Lower lobe of right lung (tissue), 2 donors: ENCODE measurements at regions not wholly inside any gene's neighbourhood (a gene's known extent, or its start where the extent isn't known, plus 50 kb on each side); places are given as distances from the start of the nearest gene placed in this dataset.

Source experiments
- ATAC-seq, 2 donors: fragments of 200-7000 bp; cut with Tn5 transposase; one replicate each; pipeline ENCODE4 v1.9.1; 2020 to 2022; ENCODE audit warnings: mild to moderate bottlenecking in 2 of 2, moderate library complexity in 2 of 2
- DNase-seq: peaks from one replicate; pipeline ENCODE4 v3.0.0-alpha.2; 2020
- H3K27ac ChIP-seq: fragments of 200-600 bp; one replicate; pipeline ENCODE4 v1.8.0; 2022
- H3K27me3 ChIP-seq: fragments of 200-600 bp; one replicate; pipeline ENCODE4 v1.8.0; 2022; ENCODE audit warnings: low read depth
- H3K36me3 ChIP-seq: fragments of 200-600 bp; one replicate; pipeline ENCODE4 v1.8.0; 2022; ENCODE audit warnings: mild to moderate bottlenecking
- H3K4me1 ChIP-seq: fragments of 200-600 bp; one replicate; pipeline ENCODE4 v1.8.0; 2022
- H3K4me3 ChIP-seq: fragments of 200-600 bp; one replicate; pipeline ENCODE4 v1.8.0; 2022; ENCODE audit warnings: mild to moderate bottlenecking
- H3K9me3 ChIP-seq: fragments of 200-600 bp; one replicate; pipeline ENCODE4 v1.8.0; 2022
- intact Hi-C: fragments of 100-400 bp; cut with DNase I; formaldehyde crosslinking; loops from one replicate; pipeline ENCODE4 v1.11.0; 2022
- TF ChIP-seq, protein P1 (sequence below): fragments of 200-600 bp; IDR thresholded peaks from one replicate; pipeline ENCODE4 v1.8.0; 2022; ENCODE audit warnings: antibody characterized with exemption, mild to moderate bottlenecking
- donor health status: DM: no; HTN: yes; CAD: no; lungs with severe emphysema.

DNA sequence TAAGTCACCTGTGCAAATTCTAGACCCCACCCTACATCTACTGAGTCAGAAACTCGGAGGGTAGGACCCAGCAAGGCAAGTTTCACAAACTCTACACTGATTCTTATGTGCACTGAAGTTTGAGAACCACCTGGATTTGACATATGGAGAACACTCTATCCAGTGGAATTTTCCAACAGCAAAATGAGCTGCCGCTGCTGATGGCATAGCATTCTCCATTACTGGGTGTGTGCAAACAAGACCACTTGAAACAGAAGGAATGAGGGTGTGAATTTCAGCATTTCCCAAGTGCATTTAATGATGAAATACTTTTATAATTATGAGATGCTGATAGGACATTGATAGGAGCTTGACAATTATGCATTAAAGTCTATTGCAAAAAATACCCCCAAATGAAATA, 229.1 kb upstream of the IL12B start:
- ATAC-seq (peak; percentile 64 to 70), DNase-seq (no peak)
- no peak overlapping the region for H3K4me3 ChIP-seq
- H3K36me3 ChIP-seq = no peaks in the 10 kb centered on the region
- TF ChIP-seq, protein P1, sequence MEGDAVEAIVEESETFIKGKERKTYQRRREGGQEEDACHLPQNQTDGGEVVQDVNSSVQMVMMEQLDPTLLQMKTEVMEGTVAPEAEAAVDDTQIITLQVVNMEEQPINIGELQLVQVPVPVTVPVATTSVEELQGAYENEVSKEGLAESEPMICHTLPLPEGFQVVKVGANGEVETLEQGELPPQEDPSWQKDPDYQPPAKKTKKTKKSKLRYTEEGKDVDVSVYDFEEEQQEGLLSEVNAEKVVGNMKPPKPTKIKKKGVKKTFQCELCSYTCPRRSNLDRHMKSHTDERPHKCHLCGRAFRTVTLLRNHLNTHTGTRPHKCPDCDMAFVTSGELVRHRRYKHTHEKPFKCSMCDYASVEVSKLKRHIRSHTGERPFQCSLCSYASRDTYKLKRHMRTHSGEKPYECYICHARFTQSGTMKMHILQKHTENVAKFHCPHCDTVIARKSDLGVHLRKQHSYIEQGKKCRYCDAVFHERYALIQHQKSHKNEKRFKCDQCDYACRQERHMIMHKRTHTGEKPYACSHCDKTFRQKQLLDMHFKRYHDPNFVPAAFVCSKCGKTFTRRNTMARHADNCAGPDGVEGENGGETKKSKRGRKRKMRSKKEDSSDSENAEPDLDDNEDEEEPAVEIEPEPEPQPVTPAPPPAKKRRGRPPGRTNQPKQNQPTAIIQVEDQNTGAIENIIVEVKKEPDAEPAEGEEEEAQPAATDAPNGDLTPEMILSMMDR = no peak
- H3K9me3 ChIP-seq = no peaks in the 10 kb centered on the region
- no peaks in the 10 kb centered on the region for H3K27me3 ChIP-seq
- H3K4me1 ChIP-seq = no peaks in the 10 kb centered on the region
- no peak overlapping the region for H3K27ac ChIP-seq
- intact Hi-C loops = no loop called here

DNA sequence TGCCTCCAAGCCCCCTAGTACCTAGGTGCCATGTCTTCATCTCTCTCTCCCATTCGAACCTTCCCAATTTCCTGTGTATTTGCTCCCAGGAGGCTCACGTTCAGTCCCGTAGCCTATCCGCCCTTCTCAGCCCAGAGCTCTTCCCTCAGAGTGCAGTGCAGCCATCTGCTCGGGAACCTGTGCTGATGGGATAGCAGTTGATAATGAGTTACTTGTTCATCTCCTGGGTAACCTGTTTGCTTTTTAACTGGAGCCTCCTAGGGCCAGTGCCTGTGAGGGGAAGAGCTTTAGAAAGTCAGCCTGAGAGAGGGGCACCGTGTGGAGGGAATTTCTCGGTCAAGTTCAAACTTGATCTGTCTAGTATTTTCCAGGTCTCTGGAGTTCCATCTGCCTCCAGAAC, 229.8 kb upstream of the IL12B start:
- Histone ChIP-seq H3K36me3 (no peaks in the 10 kb centered on the region), H3K9me3 (no peaks in the 10 kb centered on the region), H3K27me3 (no peaks in the 10 kb centered on the region), H3K4me3 (no peak overlapping the region), H3K27ac (no peak overlapping the region), H3K4me1 (no peaks in the 10 kb centered on the region)
- TF ChIP-seq, protein P1 = no peak
- DNase-seq (no peak), ATAC-seq (no peak)
- intact Hi-C loops = no loop called here

DNA sequence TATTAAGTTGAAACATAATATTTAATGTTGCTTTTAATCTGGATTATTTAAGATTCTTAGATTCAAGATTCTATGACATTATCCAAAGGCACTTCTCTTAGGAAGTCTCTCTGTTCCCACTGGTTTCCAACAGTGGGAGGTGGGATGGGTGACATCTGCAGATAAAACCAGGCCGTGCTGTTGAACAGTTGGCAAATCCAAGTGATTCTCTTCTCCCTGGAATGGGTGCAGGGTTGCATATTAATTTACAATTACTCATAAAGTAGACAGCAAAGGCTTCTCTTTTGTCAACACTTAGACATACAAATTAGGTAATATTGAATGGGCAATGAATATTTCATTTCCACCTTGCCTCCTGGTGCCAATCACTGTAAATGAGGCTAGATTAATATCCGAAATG, 233.7 kb upstream of the IL12B start:
- no peak for ATAC-seq
- intact Hi-C loops = no loop called here

DNA sequence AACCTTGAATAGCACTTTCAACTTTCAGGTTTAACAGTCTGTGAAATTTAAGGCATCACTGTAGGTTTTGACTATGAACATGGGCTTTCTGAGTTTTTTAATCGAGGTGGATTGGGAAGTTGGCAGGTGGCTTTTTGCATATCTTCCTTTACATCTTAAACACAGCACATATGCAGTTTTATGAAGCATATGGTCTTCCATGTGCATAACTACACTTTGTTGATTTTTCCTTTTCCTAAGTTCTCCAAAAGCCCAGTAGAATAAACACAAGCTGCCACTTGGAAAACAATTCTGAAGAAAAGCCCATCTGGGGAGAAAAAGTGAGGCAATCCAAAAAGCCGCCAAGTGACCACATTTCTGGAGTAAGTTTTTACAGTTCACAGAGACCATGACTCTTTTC, 236.5 kb upstream of the IL12B start:
- intact Hi-C loops = no loop called here
- no peak for ATAC-seq
- TF ChIP-seq, protein P1 = no peak

More for the DNA sequence above, 233.7 kb upstream of the IL12B start:
- H3K4me1 ChIP-seq = no peaks in the 10 kb centered on the region
- H3K36me3 ChIP-seq = no peaks in the 10 kb centered on the region
- no peaks in the 10 kb centered on the region for H3K27me3 ChIP-seq
- H3K4me3 ChIP-seq = no peak overlapping the region
- no peak overlapping the region for H3K27ac ChIP-seq
- TF ChIP-seq, protein P1 = no peak
- no peak for DNase-seq
- H3K9me3 ChIP-seq = no peaks in the 10 kb centered on the region

DNA sequence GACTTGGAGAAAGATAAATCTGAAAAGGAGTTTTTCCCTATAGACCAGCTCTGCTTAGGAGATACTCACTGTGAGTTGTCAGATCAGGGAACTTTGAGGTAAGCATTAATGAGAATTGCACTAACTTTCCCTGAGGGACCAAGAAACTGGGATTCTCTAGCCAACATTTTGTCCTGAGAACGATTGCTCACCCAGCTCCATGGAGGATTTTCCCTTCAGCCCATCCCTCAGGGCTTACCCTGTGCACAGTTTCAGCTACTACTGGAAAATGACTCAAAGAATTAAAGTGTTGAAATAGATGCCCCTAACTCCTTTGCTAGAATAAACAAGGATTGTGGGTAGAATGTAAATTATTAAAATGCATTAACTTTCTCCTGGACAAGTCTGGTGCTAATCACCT, 237.2 kb upstream of the IL12B start:
- no peaks in the 10 kb centered on the region for H3K4me1 ChIP-seq
- no peaks in the 10 kb centered on the region for H3K9me3 ChIP-seq
- DNase-seq (no peak), ATAC-seq (no peak)
- intact Hi-C loops = no loop called here
- no peak overlapping the region for H3K4me3 ChIP-seq
- H3K27me3 ChIP-seq = no peaks in the 10 kb centered on the region
- H3K36me3 ChIP-seq = no peaks in the 10 kb centered on the region
- H3K27ac ChIP-seq = no peak overlapping the region
- TF ChIP-seq, protein P1 = no peak

More for the DNA sequence above, 236.5 kb upstream of the IL12B start:
- Histone ChIP-seq H3K36me3 (no peaks in the 10 kb centered on the region), H3K27ac (no peak overlapping the region), H3K27me3 (no peaks in the 10 kb centered on the region), H3K9me3 (no peaks in the 10 kb centered on the region), H3K4me1 (no peaks in the 10 kb centered on the region), H3K4me3 (no peak overlapping the region)
- no peak for DNase-seq
